ENCODE measurements at regions not wholly inside any gene's neighbourhood (a gene's known extent, or its start where the extent isn't known, plus 50 kb on each side); places are given as distances from the start of the nearest gene placed in this dataset.

GRCh38 chr3:78141269-78141668, 1101.4 kb downstream of the ROBO2 start:
- TF ChIP-seq CTCF (IDR thresholded peaks at IDR 0.05; ENCODE audit: insufficient read depth, low read length, poor library complexity, severe bottlenecking) (no peak), EZH2phosphoT487 (conservative IDR thresholded peaks at IDR 0.05; ENCODE audit: low read length) (no peak)
